Stimulated activated CD4-positive, alpha-beta T cell treated with anti-CD3 and anti-CD28 coated beads, TNF-alpha, amount 100 ng/mL, for 4 hours (primary cell): ENCODE measurements at regions not wholly inside any gene's neighbourhood (a gene's known extent, or its start where the extent isn't known, plus 50 kb on each side); places are given as distances from the start of the nearest gene placed in this dataset.

Experiments
- DNase-seq, 3 experiments: peaks; one replicate each; pipeline ENCODE4 v3.0.0-alpha.2; 2020; ENCODE audit warnings: low read depth in 3 of 3

- no peak for DNase-seq
Measured at GRCh38 chr12:46470036-46470627, 97.6 kb upstream of the SLC38A2 start.

DNA sequence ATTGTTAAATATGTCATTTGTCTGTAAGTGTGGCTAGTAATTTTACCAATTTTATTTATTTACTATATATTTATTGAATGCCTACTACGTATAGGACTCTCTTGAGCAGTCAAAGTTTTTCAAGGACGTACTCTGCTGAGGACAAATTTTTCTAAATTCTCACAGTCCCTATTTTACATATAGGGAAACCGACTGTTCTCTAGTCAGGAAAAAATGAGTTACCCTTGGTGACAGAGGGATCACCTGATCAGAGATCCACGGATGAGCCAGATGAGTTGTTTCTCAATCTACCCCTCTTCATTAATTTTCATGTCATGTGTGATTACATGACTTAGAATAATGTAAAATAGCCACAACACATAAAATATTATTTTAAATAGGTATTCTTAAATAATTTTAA, 96.2 kb upstream of the SLC38A2 start:
- DNase-seq, result no peak

GRCh38 chr12:46468160-46468559, 95.6 kb upstream of the SLC38A2 start:
- DNase-seq, result no peak

DNA sequence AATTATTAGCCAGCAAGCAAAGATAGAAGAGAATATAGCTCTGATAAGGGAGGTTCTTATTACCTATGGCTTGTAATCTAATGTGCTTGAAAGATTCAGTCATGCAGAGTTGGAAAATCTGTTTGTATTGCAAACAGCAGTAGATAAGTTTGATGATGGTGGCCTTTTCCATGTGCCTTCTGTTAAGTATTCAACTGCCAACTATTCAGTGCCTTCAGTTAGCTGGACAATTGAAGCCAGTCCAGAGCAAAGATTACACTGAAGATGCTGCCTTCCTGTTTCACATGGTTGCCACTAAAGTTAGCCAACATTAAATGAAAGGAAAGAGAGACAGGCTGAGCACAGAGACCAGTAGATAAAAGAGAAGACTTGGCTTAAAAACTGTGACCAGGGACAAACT, 92.7 kb upstream of the SLC38A2 start:
- DNase-seq, result no peak

DNA sequence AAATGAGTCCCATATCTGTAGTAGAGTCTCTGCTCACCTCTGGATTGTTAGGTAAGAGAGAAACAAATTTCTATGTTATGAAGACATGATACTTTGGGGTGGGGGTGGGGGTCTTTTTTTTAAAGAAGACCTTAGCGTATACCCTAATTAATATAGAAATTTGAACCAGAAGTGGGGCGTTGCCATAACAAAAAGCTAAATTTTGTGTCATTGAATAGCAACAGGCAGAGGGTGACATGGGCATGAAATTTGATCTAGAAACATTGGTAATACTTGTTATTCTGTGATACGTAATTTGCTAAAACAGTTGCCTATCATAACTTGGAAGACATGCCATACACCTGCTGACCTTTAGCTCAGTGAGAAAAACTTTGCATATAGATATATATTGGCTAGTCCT, 92.3 kb upstream of the SLC38A2 start:
- DNase-seq, result no peak

DNA sequence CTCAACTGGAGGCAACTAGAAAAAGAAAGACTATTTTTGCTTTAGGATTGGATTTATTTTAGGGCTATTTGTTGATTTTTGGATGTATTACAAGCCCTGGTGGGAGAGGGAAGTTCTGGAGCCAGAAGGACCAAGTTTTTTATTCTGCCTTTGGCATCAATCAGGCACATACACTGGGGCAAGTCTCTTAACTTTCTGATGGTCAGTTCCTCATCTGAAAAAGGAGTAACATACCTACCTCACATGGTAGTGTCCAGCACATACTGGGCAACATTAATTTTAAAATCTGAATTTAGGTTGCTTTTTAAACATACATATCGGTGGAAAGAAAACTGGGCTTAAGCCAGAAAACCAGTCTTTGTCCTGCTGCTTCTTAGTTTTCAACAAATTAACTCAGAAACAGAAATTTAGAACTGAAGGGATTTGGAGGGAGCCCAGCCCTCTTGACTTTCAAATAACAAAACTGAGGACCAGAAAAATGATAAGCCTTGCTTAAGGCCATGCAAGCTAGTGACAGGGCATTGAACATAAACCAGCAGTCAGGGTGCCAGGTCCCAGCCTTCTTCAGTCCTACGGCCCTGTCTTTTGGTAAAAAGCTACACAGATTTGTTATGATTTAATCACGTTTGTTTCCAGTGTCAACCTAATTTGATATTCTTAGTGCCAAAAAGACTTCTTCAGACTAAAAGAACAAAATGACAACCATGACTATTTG, 90.2 kb upstream of the SLC38A2 start:
- no peak for DNase-seq

DNA sequence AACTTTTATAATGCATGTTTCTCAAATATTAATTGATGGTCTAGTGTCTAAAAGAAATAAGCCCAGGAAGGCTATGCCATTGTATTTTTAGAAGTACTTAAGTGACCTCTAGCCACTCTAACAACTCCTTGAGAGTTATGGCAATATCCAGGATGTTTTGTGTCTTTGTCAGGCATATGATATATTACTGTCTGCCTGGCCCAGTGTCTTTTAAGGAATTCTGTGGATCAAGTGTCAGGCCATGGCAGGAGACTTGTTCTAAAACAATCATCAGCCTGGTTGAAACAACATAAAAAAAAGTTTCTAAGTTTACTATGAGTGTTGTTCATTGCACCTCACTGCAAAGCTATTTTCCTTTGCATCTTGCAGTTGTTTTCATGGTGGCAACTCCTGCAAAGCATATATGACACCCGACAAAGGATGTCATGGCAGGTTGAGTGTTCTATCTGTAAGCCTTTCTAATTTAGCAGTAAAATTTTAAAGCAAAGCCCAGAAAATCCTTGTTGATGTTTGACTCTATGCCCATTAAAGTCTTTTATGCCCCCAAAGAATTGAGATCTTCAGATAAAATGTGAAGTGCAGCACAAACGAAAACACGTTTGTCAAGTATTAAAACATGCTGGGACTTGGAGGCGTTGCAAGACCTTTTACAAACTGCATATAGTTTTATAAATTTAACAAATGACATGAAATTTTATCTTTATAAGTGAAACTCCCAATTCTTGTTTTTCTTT, 89.5 kb upstream of the SLC38A2 start:
- DNase-seq, result no peak

GRCh38 chr12:46461459-46461858, 88.9 kb upstream of the SLC38A2 start:
- DNase-seq, result no peak

DNA sequence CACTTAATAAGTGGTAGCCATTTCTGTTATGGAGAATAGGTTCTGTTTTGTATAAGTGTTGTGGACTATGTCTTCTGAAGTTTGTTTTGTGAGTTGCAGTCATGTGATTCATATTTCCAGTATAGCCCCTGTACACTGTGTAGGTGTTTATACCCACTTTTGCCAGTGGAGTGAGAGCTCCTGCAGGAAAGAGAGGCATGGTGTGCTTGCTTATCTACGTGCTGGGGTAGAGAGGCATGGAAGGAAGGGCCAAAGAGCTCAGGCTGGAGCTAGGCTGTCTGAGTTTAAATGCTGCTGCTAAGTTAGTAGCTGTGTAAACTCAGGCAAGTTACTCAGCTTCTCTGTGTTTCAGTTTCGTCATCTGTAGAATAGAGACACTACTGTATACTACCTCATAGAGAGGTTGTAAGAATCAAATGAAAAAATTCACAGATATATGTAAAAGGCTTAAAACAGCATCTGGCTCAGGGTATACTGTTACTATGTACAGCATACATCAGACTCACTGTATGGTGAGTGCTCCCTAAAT, 88.2 kb upstream of the SLC38A2 start:
- no peak for DNase-seq

- DNase-seq, result no peak
Measured at GRCh38 chr12:46459861-46460545, 87.4 kb upstream of the SLC38A2 start.

- DNase-seq, result no peak
Measured at GRCh38 chr12:46459111-46459510, 86.5 kb upstream of the SLC38A2 start.

GRCh38 chr12:46458500-46459102, 86.0 kb upstream of the SLC38A2 start:
- DNase-seq, result no peak

- no peak for DNase-seq
Measured at GRCh38 chr12:46457958-46458357, 85.4 kb upstream of the SLC38A2 start.

DNA sequence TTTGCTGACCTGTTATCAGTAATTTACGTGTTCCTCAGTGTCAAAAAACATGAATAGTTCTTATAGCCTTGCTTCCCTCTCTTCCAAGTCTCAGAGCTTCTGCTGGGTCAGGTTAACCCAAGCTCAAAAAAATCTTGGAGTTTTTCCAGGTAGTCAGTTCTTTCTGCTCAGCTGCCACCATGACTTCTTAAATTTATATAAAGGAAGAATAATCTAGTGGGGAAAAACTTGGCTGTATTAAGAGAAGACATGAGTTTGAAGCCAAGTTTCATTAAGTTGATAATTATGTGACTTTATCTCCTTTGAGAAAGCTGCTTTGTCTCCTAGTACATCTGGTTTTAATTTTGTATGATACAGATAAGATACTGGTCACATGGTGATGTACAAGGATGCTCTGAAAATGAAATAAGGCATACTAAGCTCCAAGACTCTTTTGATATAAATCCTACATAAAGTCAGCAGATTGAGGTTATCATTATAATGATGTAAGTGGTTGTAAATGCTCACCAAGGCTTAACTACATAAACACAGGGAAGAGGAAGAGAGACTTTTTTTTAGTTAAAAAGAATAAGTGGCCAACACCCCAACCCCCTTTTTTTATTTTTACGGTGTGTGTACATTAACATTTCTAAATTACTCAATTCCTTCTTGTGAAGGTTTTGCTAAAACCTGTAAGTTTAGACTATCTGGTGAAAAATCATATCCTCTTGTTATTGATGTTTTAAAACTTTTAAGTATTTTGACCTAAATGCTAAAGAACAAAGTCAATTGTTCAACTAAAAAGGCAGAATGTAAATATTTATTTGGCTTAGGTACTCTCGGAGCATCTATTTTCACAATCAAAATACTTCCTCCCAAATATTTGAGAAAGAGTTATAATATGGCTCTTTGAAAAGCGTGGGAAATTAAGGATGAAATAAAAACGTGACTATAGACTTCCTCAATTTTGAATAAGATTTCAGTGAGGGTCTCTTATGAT, 84.1 kb upstream of the SLC38A2 start:
- no peak for DNase-seq

DNA sequence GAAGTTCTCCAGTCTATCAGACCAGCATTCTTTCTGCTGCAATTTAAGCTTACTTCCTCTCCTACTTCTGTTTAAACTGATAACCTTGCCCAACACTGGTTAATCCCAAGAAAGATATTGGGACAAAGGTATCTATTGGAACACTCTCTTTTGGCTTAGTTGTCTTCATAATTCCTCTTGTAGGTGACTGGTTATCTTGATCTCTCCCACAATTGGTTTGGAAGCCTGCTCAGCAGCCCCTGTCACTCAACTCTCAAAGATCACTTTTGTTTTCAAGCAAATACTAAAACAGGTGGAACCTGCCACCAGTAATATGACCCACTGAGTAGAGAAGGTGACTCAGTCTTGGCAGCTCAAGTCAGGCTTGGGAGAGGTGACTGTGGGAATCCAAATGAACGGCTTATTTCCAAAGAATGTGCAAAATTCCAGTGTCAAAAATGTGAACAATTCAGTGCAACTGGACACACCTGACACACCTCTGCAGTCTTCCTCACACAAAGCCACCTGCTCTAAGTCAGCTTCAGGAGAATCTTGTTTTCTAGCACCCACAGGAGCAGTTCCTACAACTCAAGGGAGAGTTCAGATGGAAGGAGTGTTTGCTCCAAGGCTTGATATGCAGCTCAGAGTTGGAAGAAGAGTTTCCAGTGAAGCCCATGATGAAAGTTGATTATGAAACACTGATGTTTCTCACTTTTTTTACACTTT, 83.2 kb upstream of the SLC38A2 start:
- DNase-seq, result no peak

- DNase-seq, result no peak
Measured at GRCh38 chr12:46454981-46455380, 82.4 kb upstream of the SLC38A2 start.

GRCh38 chr12:46453428-46453827, 80.9 kb upstream of the SLC38A2 start:
- DNase-seq, result no peak

DNA sequence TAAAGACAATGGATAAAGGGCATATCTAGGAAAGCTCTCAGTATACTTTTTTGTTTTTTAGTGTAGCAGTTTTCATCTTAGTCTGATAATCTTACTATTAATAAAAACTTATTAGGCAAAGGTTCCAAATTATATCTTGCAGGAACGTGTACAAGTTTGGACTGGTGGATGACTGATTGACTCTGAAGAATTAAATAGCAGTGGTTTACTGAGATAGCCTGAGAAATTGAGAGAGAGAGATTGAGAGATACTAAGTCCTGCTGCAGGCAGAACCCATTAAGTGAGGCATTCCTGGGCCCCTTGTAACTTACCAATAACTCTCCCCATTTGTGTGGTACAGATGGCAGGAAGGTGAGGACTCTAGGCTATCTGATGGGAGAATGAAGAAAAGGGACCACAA, 80.2 kb upstream of the SLC38A2 start:
- no peak for DNase-seq

DNA sequence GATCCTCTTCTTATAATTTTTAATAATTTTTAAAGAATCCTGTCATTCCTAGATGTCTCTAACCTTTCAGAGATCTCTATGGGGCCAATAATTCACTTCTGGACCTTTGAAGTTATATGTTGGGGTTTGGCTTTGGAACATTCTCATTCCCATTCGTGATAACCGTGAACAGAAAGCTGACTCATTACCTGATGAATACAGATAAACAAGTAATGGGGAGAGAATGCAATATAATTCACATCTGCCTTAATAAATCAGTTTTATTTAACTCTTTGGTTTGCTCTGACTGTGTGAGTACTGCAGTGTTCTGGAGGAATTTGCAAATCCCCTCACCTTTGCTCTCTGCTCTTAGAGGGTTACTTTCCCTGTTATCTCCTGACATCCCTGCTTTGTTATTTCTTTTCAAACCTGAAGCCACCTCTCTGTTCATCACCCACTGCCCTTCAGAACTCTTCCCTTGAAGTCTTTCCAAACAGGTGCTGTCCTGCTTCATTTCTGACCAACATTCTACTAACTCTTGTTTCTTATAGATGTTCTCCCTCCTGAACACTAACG, 79.6 kb upstream of the SLC38A2 start:
- no peak for DNase-seq
